HG02610 (cell line): ENCODE measurements at regions not wholly inside any gene's neighbourhood (a gene's known extent, or its start where the extent isn't known, plus 50 kb on each side); places are given as distances from the start of the nearest gene placed in this dataset.
A peak's percentile ranks its signal among the peaks of the same experiment; 100 is the strongest.

Experiments used
- ATAC-seq: cut with Tn5 transposase; IDR thresholded peaks from one replicate; pipeline ENCODE4 v1.9.1; 2021; ENCODE audit warnings: mild to moderate bottlenecking, moderate library complexity; ENCODE audit not compliant: unreplicated experiment

- no peak for ATAC-seq
Observed at GRCh38 chr2:176496761-176497160, 227.5 kb downstream of the MTX2 start.

- ATAC-seq: no peak
Observed at GRCh38 chr2:176500901-176501300, 231.7 kb downstream of the MTX2 start.

DNA sequence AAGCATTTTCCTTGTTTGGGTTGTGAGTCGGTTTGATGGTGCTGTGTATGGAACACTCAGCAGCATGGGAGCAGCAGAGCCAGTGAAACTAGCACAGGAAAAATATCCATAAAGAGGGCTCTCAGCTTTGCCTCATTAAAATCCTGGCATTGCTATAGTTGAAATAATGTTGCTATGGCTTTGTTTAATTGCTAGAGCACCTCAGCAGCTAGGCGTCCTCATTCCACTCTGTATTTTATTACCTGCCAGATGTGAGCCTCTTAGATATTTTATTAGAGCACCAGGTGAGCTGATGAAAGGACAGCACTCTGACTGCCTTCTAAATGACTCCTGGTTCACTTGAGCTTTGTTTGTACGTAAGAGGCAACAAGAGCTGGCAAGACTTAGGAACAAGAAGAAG is 232.4 kb downstream of the MTX2 start:
- ATAC-seq: no peak

GRCh38 chr2:176502619-176503018 is 233.4 kb downstream of the MTX2 start:
- ATAC-seq: no peak

GRCh38 chr2:176503776-176504175 is 234.5 kb downstream of the MTX2 start:
- no peak for ATAC-seq

- ATAC-seq: no peak
Observed at GRCh38 chr2:176504440-176504839, 235.2 kb downstream of the MTX2 start.

DNA sequence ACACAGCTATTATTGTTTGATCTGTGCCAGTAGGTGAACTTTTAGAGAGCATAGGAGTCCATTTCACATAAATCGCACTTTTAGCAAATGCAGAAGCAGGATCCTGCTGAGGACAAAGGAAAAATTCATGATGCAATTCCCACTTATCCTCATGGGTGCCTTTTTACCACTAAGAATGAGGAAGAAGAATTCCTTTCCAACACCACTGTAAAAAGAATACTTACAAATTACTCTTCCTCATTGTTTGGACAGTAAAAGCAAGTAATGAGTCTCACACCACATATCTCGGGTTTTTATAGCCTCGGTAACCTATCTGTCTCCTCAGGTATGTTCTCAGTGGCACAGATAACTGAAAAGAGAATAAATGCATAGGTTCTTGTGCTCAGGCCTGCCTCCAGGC is 238.5 kb downstream of the MTX2 start:
- no peak for ATAC-seq

DNA sequence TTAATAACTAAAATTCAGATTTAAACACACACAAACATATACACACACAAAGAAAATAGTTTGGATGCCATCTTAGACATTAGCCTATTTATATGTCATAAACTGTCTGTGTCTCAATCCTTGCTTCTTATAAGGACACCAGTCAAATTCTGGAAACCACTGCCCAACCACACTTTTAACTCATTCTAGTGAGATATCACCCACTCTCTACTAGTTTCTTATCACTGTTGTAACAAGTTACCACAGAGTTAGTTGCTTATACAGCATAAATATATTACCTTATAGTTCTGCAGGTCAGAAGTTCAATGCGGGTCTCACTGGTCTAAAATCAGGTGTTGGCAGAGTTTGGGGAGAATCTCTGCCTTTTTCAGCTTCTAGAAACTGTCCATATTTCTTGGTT is 239.1 kb downstream of the MTX2 start:
- no peak for ATAC-seq

DNA sequence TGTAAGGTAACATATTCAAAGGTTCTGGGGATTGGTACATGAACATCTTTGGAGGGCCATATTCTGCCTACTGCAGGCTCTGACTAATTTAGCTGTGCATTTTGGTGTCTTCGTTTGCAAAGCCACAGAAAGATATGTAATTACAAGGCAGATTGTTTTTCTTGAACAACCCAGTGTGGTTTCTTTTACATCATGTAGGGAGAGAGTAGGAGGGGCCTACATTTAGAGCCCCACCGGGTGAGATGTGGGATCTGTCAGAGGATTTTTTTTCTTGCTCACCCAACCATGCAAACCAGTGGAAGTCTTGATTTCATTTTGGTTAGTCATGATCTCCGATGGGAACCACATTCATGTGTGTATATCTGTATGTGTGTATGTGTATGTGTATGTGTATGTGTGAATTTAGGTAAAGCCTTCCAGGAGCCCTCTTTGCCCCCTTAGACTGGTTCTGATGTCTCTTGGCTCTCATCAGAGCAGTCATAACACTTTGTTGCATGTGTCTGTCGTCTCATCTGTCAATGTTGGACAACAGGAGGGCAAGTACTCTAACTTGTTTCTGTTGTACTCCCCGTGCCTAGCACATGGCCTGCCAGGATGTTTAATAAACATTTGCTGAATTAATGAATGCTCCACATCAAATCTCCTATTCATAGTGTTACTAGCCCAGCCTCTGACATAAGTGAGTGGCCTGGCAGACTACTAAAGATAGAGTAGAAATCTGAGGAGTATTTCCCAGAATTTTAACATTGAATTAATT is 239.9 kb downstream of the MTX2 start:
- peak; percentile 82 for ATAC-seq

DNA sequence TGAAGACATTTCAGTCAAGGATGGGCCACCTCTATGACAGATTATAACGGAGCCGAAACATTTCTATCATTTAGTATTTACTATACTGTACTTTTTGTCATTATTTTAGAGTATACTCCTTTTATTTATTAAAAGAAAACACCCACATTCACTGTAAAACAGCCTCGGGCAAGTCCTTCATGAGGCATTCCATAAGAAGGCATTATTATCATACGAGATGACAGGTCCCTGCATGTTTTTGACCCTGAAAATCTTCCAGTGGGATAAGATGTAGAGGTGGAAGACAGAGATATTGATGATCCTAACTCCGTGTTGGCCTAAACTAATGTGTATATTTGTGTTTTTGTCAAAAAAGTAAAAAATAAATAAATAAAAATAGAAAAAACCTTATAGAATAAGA is 245.0 kb downstream of the MTX2 start:
- no peak for ATAC-seq

GRCh38 chr2:176514805-176515500 is 245.7 kb downstream of the MTX2 start:
- no peak for ATAC-seq

DNA sequence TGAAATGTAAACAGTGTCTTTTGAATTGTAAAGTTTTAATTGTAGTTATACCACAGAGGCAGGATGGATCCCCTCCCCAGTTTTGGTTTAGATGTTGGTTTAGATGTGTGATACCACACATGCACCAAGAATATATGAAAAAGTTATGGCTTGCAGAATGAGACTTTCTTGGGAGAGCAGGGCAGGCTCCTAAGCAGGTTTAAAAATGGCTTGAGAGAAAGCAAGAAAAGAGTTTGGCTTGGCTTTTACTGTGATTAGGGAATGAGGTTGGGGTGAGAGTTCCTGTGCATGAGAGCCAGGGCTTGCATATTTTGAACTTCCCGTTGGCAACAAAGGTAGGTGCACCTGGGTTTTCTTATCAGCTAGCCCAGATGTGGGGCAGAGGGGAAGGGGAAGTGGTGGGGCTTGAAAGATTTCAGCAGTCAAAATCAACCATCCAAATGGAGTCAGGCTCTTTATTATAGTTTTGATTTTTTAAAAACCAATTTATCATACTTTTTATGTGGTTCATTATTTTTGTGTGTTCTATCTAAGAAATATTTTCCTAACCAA is 246.9 kb downstream of the MTX2 start:
- no peak for ATAC-seq

- no peak for ATAC-seq
Observed at GRCh38 chr2:176518823-176519222, 249.6 kb downstream of the MTX2 start.

DNA sequence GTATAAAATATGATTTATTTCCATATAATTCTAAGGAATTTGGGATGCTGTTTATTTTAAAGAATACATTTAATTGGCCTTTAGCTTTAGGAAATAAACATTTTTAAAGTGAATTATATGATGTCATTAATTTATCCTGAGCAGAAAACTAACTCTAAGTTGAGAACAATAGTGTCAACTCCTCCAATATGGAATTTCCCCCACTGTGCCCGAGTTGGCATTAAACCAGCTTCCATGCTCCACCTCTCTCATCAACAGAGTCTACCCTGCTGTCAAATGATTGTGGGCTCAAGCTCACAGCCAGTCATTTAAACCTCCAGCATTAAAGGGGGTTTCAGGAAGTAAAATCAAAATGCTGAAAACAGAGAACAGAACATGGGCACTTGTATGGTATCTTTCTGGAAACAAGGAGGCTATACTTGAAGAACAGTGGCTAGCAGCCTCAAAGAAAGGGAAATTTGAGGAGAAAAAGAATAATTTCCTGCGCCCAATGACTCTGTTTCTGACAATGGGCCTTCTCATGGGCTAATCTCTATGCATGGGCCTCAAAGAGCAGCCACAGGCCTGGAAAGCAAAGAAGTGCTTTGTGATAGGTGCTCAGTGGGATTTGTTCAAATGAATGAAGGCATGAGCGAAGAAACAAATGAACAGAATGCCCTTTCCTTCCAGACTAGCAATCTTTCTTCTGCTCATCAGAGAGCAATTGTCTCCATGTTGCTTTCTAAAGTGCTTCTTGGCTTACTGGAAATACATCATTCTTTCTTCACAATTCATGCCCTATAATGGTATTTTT is 252.8 kb downstream of the MTX2 start:
- ATAC-seq: no peak

GRCh38 chr2:176525086-176525485 is 255.8 kb downstream of the MTX2 start:
- no peak for ATAC-seq

DNA sequence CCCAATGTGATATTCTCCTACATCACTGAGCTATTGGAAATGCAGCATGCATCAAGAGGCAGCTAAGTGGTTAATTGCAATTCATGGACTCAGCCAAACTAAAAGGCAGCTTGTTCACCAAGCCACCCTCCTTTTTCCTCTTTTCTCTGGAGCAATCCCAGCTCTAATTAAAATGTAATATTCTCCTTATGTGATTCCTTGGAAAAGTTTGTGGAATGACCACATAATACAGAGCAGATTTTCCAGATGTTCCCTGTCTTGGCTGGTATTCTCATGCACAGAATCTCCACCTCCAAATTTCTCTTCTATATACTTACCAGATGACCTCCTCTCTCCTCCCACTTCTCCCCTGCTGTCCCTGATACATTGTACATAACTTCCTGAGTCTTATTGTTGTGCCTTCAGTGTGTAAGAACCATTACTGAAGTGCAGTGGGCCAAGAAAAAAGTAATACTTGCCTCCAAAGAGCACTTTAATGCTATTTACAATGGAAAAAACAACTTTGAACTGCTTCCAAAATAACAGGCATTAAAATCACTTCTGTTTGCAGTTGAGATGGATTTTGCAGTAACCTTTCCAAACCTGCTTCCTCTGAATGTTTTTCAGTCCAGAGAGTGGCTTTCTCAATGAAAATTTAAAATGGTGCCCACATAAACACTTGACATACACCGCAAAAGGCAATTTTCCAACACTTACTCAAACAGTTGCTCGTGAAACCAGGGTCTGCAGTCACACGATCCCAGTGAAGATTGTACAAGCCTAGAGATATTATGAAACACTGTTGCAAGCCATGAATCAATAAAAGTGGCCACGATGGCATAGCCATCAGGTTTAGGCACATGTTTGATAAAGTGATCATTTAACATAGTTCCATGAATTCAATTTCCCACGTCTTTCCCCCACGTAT is 258.0 kb downstream of the MTX2 start:
- no peak for ATAC-seq

- ATAC-seq: no peak
Observed at GRCh38 chr2:176531608-176532007, 262.4 kb downstream of the MTX2 start.

- ATAC-seq: no peak
Observed at GRCh38 chr2:176533505-176534193, 264.4 kb downstream of the MTX2 start.

GRCh38 chr2:176534798-176535466 is 265.7 kb downstream of the MTX2 start:
- ATAC-seq: no peak
